HepG2 (cell line): ENCODE measurements at regions not wholly inside any gene's neighbourhood (a gene's known extent, or its start where the extent isn't known, plus 50 kb on each side); places are given as distances from the start of the nearest gene placed in this dataset.

Source experiments
- ATAC-seq: fragments of 200-7000 bp; cut with Tn5 transposase; 3 replicates; pipeline ENCODE4 v1.9.1; 2020; ENCODE audit warnings: mild to moderate bottlenecking, moderate library complexity
- BruUV-seq: library from RNA; stranded (reverse); fragments of 400-500 nt; replicated peaks from 2 replicates; lab custom pipeline; 2021; lab: Mats Ljungman, UMichigan
- CTCF ChIA-PET: fragments of 300-600 bp; formaldehyde crosslinking; extraction: SDS; loops from one replicate; lab custom pipeline; 2021; ENCODE audit warnings: low total read pairs, inconsistent platforms, low intra/inter-chr PET ratio; lab: Yijun Ruan, JAX
- POLR2A ChIA-PET: fragments of 350-600 bp; sonication (Branson Sonifier 250); formaldehyde crosslinking; loops from one replicate; lab custom pipeline; 2020; ENCODE audit warnings: antibody characterized with exemption, inconsistent platforms; lab: Yijun Ruan, JAX
- DNase-seq: peaks from one replicate; pipeline ENCODE4 v3.0.0-alpha.2; 2015; ENCODE audit warnings: low spot score
- FAIRE-seq: peaks from 3 replicates; lab custom pipeline; 2011; peaks lifted over from hg19 to GRCh38; lab: Jason Lieb, UNC
- H2AFZ ChIP-seq: one replicate; pipeline ENCODE4 v1.6.1; 2011; ENCODE audit warnings: low read length, inconsistent platforms
- H3K27ac ChIP-seq: fragments of 300-600 bp; 3 replicates; pipeline ENCODE4 v1.8.0; 2011; ENCODE audit warnings: mixed run types, mild to moderate bottlenecking, mixed read lengths, low read length, inconsistent platforms; ENCODE audit not compliant: insufficient read depth; ENCODE audit errors: extremely low read length
- H3K27me3 ChIP-seq, 2 experiments: fragments of 200-600 bp in 1 of 2; 2 replicates in 1 of 2; 3 replicates in 1 of 2; pipeline versions ENCODE4 v1.6.0 to v1.8.0; 2011; ENCODE audit warnings: low read length in 2 of 2, mild to moderate bottlenecking in 2 of 2, moderate library complexity in 2 of 2, inconsistent platforms in 1 of 2; ENCODE audit not compliant: insufficient read depth in 2 of 2, control insufficient read depth in 1 of 2
- H3K36me3 ChIP-seq, 2 experiments: fragments of 200-600 bp in 1 of 2; replicated peaks in 1 of 2; 2 replicates in 1 of 2; 3 replicates in 1 of 2; pipeline versions ENCODE4 v1.5.1 to v1.8.0; 2011; ENCODE audit warnings: low read length in 2 of 2, inconsistent platforms in 1 of 2; ENCODE audit not compliant: insufficient read depth in 2 of 2, control insufficient read depth in 1 of 2
- H3K4me1 ChIP-seq: 2 replicates; pipeline ENCODE4 v1.5.1; 2012; ENCODE audit warnings: low read length, inconsistent platforms; ENCODE audit not compliant: insufficient read depth
- H3K4me2 ChIP-seq: 2 replicates; pipeline ENCODE4 v1.6.0; 2011; ENCODE audit warnings: low read depth, low read length, inconsistent platforms
- H3K4me3 ChIP-seq, 3 experiments: fragments of 200-600 bp in 1 of 3; sonication (generic), shearing (Covaris generic) in 1 of 3; replicated peaks in 1 of 3; 2 replicates each; pipeline ENCODE4 v1.5.1; 2011 to 2016; ENCODE audit warnings: low read length in 3 of 3, inconsistent platforms in 2 of 3, low read depth in 2 of 3, mild to moderate bottlenecking in 2 of 3, control low read depth in 1 of 3, mixed read lengths in 1 of 3; ENCODE audit not compliant: insufficient read depth in 1 of 3
- H3K79me2 ChIP-seq: one replicate; pipeline ENCODE4 v1.6.1; 2011; ENCODE audit warnings: low read length, inconsistent platforms; ENCODE audit not compliant: insufficient read depth
- H3K9ac ChIP-seq: 2 replicates; pipeline ENCODE4 v1.6.0; 2011; ENCODE audit warnings: mild to moderate bottlenecking, low read depth, low read length, inconsistent platforms; ENCODE audit not compliant: insufficient read depth
- H3K9me3 ChIP-seq: 2 replicates; pipeline ENCODE4 v1.5.1; 2012; ENCODE audit warnings: mild to moderate bottlenecking, low read length
- H4K20me1 ChIP-seq: 2 replicates; pipeline ENCODE4 v1.6.0; 2011; ENCODE audit warnings: inconsistent platforms, mild to moderate bottlenecking, low read length, moderate library complexity; ENCODE audit not compliant: insufficient read depth
- LCORL ChIP-seq, 2 experiments: fragments of 450-650 bp in 1 of 2; sonication (generic) in 1 of 2; formaldehyde crosslinking in 1 of 2; IDR thresholded peaks; 2 replicates each; pipeline versions ENCODE4 v1.5.0 to v1.6.1; 2017 to 2020; ENCODE audit warnings: antibody characterized with exemption in 1 of 2, missing genetic modification reagents in 1 of 2
- PHF21A ChIP-seq: sonication (generic); formaldehyde crosslinking; IDR thresholded peaks from 2 replicates; pipeline ENCODE4 v1.5.0; 2020; ENCODE audit warnings: mild to moderate bottlenecking, missing genetic modification reagents
- WIZ ChIP-seq: sonication (generic); formaldehyde crosslinking; IDR thresholded peaks from 2 replicates; pipeline ENCODE4 v1.5.1; 2020; ENCODE audit warnings: mild to moderate bottlenecking, missing genetic modification reagents
- ZFAT ChIP-seq: sonication (generic); formaldehyde crosslinking; conservative IDR thresholded peaks from 2 replicates; pipeline ENCODE4 v1.8.1; 2023; ENCODE audit warnings: missing genetic modification reagents, inconsistent platforms
- ZNF550 ChIP-seq: sonication (generic); formaldehyde crosslinking; IDR thresholded peaks from 2 replicates; pipeline ENCODE4 v1.4.0; 2020; ENCODE audit warnings: mild to moderate bottlenecking, missing genetic modification reagents, borderline replicate concordance
- ZNF552 ChIP-seq: sonication (generic); formaldehyde crosslinking; IDR thresholded peaks from 2 replicates; pipeline ENCODE4 v1.9.0; 2022; ENCODE audit warnings: missing genetic modification reagents, mild to moderate bottlenecking, borderline replicate concordance
- ZNF816 ChIP-seq: sonication (generic); formaldehyde crosslinking; IDR thresholded peaks from 2 replicates; pipeline ENCODE4 v1.8.0; 2022; ENCODE audit warnings: missing genetic modification reagents, mild to moderate bottlenecking, borderline replicate concordance
- ZXDC ChIP-seq: sonication (generic); formaldehyde crosslinking; IDR thresholded peaks from 2 replicates; pipeline ENCODE4 v1.5.0; 2020; ENCODE audit warnings: mild to moderate bottlenecking, missing genetic modification reagents
- WGBS: methylation state at CpG from one replicate; pipeline ENCODE4 v1.1.6; 2017; ENCODE audit warnings: low lambda C conversion rate; 5-methylcytosine and 5-hydroxymethylcytosine counted together
- in situ Hi-C: cut with HindIII; loops from 2 replicates; pipeline ENCODE4 v1.10.0; 2017; ENCODE audit warnings: low pct_unique_long_range_greater_than_20kb; ENCODE audit not compliant: extremely low pct_ligation_motif_present
- intact Hi-C: fragments of 100-400 bp; cut with micrococcal nuclease; formaldehyde crosslinking; loops from one replicate; pipeline ENCODE4 v1.10.0; 2022; ENCODE audit not compliant: unreplicated experiment

GRCh38 chr1:87717157-87717670 lies 388.5 kb downstream of the LMO4 start:
- TF ChIP-seq ZFAT (CRISPR knock-in tag) (no peak), ZNF550 (no peak), PHF21A (no peak), LCORL (IDR thresholded peaks at IDR 0.05) (no peak), LCORL (CRISPR knock-in tag; IDR thresholded peaks at IDR 0.05) (no peak), ZNF816 (no peak), ZNF552 (CRISPR knock-in tag) (no peak), WIZ (no peak), ZXDC (CRISPR knock-in tag) (no peak)
- TF ChIP-seq, all 625 proteins: peak for 0
- H3K4me3 ChIP-seq = no peak overlapping the region
- no peaks in the 10 kb centered on the region for H3K36me3 ChIP-seq
- no peak overlapping the region for H3K9ac ChIP-seq
- no peak overlapping the region for H3K27ac ChIP-seq
- no TSS peak for BruUV-seq
- H4K20me1 ChIP-seq = no peaks in the 10 kb centered on the region
- ChIA-PET CTCF (no interaction called here), POLR2A (no interaction called here)
- no peak overlapping the region for H3K4me2 ChIP-seq
- DNase-seq (no peak), ATAC-seq (no peak), FAIRE-seq (no peak)
- H3K9me3 ChIP-seq = no peaks in the 10 kb centered on the region
- no peaks in the 10 kb centered on the region for H3K79me2 ChIP-seq
- in situ Hi-C loops (no loop called here), intact Hi-C loops (no loop called here)
- no peak overlapping the region for H2AFZ ChIP-seq
- H3K4me1 ChIP-seq = peaks cover 31% of the 10 kb centered on the region
- WGBS = 46% methylated on average over 2 of the region's 2 CpGs
- no peaks in the 10 kb centered on the region for H3K27me3 ChIP-seq
